Spleen (tissue), 11 donors: ENCODE measurements at regions not wholly inside any gene's neighbourhood (a gene's known extent, or its start where the extent isn't known, plus 50 kb on each side); places are given as distances from the start of the nearest gene placed in this dataset.

Experiments used
- DNase-seq: peaks from one replicate; pipeline ENCODE4 v3.0.0-alpha.2; 2020
- H3K27ac ChIP-seq, 8 donors: fragments of 200-600 bp; sonication (generic) in 7 of 8; 1 replicate in 4 of 8; 2 replicates in 4 of 8; pipeline versions ENCODE4 v1.5.0 to v1.8.0; 2016 to 2021; ENCODE audit warnings: inconsistent platforms in 4 of 8, mild to moderate bottlenecking in 4 of 8, moderate library complexity in 1 of 8
- H3K27me3 ChIP-seq, 7 donors: fragments of 200-600 bp; sonication (generic) in 6 of 7; replicated peaks in 1 of 7; 1 replicate in 4 of 7; 2 replicates in 3 of 7; pipeline versions ENCODE4 v1.5.0 to v1.8.0; 2016 to 2021; ENCODE audit warnings: inconsistent platforms in 3 of 7, mild to moderate bottlenecking in 1 of 7
- H3K36me3 ChIP-seq, 6 donors: fragments of 200-600 bp; sonication (generic) in 5 of 6; 1 replicate in 4 of 6; 2 replicates in 2 of 6; pipeline versions ENCODE4 v1.5.0 to v1.8.0; 2016 to 2021; ENCODE audit warnings: inconsistent platforms in 2 of 6
- H3K4me1 ChIP-seq, 6 donors: fragments of 200-600 bp; sonication (generic) in 5 of 6; 1 replicate in 3 of 6; 2 replicates in 3 of 6; pipeline versions ENCODE4 v1.5.0 to v1.8.0; 2016 to 2021; ENCODE audit warnings: inconsistent platforms in 3 of 6
- H3K4me3 ChIP-seq, 8 donors: fragments of 200-600 bp; sonication (generic) in 7 of 8; 1 replicate in 4 of 8; 2 replicates in 4 of 8; pipeline versions ENCODE4 v1.5.0 to v1.8.0; 2016 to 2021; ENCODE audit warnings: inconsistent platforms in 4 of 8, mild to moderate bottlenecking in 4 of 8, moderate library complexity in 2 of 8
- H3K9me3 ChIP-seq, 8 donors: fragments of 200-600 bp; sonication (generic) in 7 of 8; 1 replicate in 4 of 8; 2 replicates in 4 of 8; pipeline versions ENCODE4 v1.5.0 to v1.8.0; 2016 to 2021; ENCODE audit warnings: inconsistent platforms in 4 of 8
- POLR2A ChIP-seq, 3 donors: fragments of 450-650 bp; IDR thresholded peaks; one replicate each; pipeline ENCODE4 v1.5.1; 2017; ENCODE audit warnings: antibody characterized with exemption in 3 of 3, mild to moderate bottlenecking in 1 of 3
- POLR2AphosphoS5 ChIP-seq, 3 donors: sonication (generic); formaldehyde crosslinking; IDR thresholded peaks; one replicate each; pipeline ENCODE4 v1.5.1; 2017; ENCODE audit warnings: antibody characterized with exemption in 3 of 3
- WGBS, 5 donors: extraction: QIAGEN DNeasy Blood & Tissue Kit in 3 of 5; methylation state at CpG; one replicate each; pipeline versions ENCODE4 v1.1.5 to v1.1.7; 2013 to 2018; 5-methylcytosine and 5-hydroxymethylcytosine counted together
- intact Hi-C: fragments of 100-400 bp; cut with DNase I; formaldehyde crosslinking; loops from one replicate; pipeline ENCODE4 v1.15.0; 2023; ENCODE audit warnings: low total_unique reads
- TF ChIP-seq, protein P1 (sequence below), 11 experiments: fragments of 200-600 bp in 7 of 11; fragments of 450-650 bp in 4 of 11; sonication (generic) in 4 of 11; IDR thresholded peaks in 8 of 11; conservative IDR thresholded peaks in 3 of 11; 1 replicate in 7 of 11; 2 replicates in 4 of 11; pipeline versions ENCODE4 v1.4.0 to v1.8.0; 2016 to 2021; ENCODE audit warnings: antibody characterized with exemption in 11 of 11, inconsistent platforms in 4 of 11, mild to moderate bottlenecking in 1 of 11
- donor health status: healthy with polysubstance abuse.
- donor health status: DM: no; HTN: no; CAD: no; lungs with moderate emphysema.
- donor health status: DM: no; HTN: no; CAD: no.
- donor health status: Bipolar disorder and iron deficiency.
- donor health status: healthy.
- donor health status: DM: no; HTN: no; CAD: no.
- donor health status: DM: yes; HTN: yes; CAD: no.

DNA sequence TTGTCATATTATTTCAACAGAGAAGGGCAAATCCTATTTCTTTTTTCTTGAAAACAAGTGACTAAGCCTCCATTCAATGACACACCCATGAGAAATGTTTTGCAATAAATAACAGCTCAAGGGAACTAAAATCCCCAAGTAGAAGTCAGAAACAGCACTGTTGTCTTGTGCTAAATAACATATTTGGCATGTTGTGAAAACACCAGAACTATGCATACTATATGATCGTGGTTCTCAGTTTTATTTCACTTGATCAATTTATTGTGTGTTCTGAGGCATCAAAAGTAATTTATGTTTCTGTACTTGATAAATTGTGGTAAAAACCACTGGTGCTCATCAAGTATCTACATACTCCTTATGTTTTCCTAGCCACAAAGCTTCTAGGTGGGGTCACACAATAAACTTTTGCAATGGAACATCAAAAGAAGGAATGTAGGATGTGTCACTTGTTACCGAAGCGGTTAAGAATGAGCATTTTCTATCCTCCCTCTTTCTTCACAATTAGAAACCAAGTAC, 691.7 kb upstream of the CBLB start:
- TF ChIP-seq POLR2A (IDR thresholded peaks at IDR 0.05), result no peak
- TF ChIP-seq POLR2AphosphoS5 (IDR thresholded peaks at IDR 0.05), result no peak
- TF ChIP-seq, protein P1, sequence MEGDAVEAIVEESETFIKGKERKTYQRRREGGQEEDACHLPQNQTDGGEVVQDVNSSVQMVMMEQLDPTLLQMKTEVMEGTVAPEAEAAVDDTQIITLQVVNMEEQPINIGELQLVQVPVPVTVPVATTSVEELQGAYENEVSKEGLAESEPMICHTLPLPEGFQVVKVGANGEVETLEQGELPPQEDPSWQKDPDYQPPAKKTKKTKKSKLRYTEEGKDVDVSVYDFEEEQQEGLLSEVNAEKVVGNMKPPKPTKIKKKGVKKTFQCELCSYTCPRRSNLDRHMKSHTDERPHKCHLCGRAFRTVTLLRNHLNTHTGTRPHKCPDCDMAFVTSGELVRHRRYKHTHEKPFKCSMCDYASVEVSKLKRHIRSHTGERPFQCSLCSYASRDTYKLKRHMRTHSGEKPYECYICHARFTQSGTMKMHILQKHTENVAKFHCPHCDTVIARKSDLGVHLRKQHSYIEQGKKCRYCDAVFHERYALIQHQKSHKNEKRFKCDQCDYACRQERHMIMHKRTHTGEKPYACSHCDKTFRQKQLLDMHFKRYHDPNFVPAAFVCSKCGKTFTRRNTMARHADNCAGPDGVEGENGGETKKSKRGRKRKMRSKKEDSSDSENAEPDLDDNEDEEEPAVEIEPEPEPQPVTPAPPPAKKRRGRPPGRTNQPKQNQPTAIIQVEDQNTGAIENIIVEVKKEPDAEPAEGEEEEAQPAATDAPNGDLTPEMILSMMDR (IDR thresholded peaks at IDR 0.05 in 8 of 11, conservative IDR thresholded peaks at IDR 0.05 in 3 of 11), result no peak
- H3K27ac ChIP-seq, result no peak overlapping the region
- no peaks in the 10 kb centered on the region for H3K36me3 ChIP-seq
- no peak for DNase-seq
- intact Hi-C loops, result no loop called here
- no peaks in the 10 kb centered on the region for H3K9me3 ChIP-seq
- H3K4me1 ChIP-seq, result no peaks in the 10 kb centered on the region
- 83 to 87% (median 85%) methylated on average over 3 of the region's 3 CpGs for WGBS, 5 donors
- H3K27me3 ChIP-seq, result no peaks in the 10 kb centered on the region
- no peak overlapping the region for H3K4me3 ChIP-seq

DNA sequence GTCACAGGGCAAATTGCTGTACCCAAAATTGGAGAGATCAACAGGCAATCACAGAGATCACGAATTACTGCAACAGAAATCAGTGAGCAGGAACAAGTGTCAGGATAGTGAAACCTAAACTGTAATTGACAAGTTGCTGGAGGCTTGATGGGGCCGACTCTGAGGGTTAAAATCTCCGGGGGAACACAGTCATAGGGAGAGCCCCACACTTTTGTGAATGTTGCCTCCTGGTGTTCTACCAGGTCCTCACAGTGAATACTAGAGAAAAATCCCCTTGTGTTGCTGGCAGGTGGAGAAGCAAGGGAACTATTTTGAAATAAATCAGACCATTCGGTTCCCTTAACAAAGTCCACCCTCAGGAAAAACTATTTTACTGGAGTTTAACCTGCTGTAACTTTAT, 697.5 kb upstream of the CBLB start:
- TF ChIP-seq POLR2AphosphoS5 (IDR thresholded peaks at IDR 0.05), result no peak
- TF ChIP-seq, protein P1 (IDR thresholded peaks at IDR 0.05 in 8 of 11, conservative IDR thresholded peaks at IDR 0.05 in 3 of 11), result no peak
- TF ChIP-seq POLR2A (IDR thresholded peaks at IDR 0.05), result no peak
- no peaks in the 10 kb centered on the region for H3K4me1 ChIP-seq
- DNase-seq, result no peak
- no peaks in the 10 kb centered on the region for H3K27me3 ChIP-seq
- H3K9me3 ChIP-seq, result no peaks in the 10 kb centered on the region
- no peaks in the 10 kb centered on the region for H3K36me3 ChIP-seq
- intact Hi-C loops, result no loop called here
- WGBS, 5 donors, result 44 to 59% (median 46%) methylated on average over 4 of the region's 4 CpGs
- no peak overlapping the region for H3K4me3 ChIP-seq
- no peak overlapping the region for H3K27ac ChIP-seq

DNA sequence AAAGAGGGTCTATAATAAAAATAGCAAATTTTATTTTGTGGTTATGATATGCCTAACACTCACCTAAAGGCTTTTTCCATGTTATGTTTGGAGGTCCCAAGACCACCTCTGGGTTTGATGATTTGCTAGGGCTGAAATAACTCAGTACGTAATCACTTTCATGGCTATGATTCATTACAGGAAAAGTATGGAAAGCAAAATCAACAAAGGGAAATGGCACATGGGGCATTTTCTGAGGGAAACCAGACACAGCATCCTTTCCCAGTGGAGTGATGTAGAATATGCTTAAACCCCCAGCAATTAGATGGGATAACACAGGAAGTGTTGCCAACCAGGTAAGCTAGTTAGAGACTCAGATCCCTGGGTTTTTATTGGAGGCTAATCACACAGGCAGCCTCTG, 701.6 kb upstream of the CBLB start:
- 76 to 86% (median 80%) methylated on average over 1 of the region's 1 CpG for WGBS, 5 donors
- no peak overlapping the region for H3K27ac ChIP-seq
- TF ChIP-seq POLR2A (IDR thresholded peaks at IDR 0.05) (no peak), POLR2AphosphoS5 (IDR thresholded peaks at IDR 0.05) (no peak)
- TF ChIP-seq, protein P1 (IDR thresholded peaks at IDR 0.05 in 8 of 11, conservative IDR thresholded peaks at IDR 0.05 in 3 of 11), result no peak
- no peaks in the 10 kb centered on the region for H3K9me3 ChIP-seq
- intact Hi-C loops, result no loop called here
- no peak overlapping the region for H3K4me3 ChIP-seq
- no peaks in the 10 kb centered on the region for H3K36me3 ChIP-seq
- no peak for DNase-seq
- no peaks in the 10 kb centered on the region for H3K27me3 ChIP-seq
- H3K4me1 ChIP-seq, result no peaks in the 10 kb centered on the region

DNA sequence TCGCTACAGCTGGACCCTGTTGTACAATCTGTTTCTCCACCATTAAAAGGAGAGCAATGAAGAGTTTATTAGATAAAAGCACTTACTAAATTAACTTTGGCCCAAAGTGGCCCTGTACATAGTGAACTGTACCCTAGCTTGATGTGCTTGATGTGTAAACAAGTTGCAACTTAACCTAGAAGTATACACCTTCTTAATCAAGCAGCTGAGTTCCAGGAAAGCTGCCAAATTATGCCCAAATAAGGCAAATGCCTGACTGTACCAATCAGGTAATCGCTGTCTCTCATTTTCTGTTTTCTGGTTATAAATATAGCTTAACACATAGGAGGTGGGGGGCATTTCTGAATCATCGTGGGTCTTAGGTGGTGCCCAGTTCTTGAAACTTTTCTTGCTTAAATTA, 704.8 kb upstream of the CBLB start:
- Histone ChIP-seq H3K36me3 (no peaks in the 10 kb centered on the region), H3K4me1 (no peaks in the 10 kb centered on the region), H3K9me3 (no peaks in the 10 kb centered on the region), H3K27ac (no peak overlapping the region), H3K4me3 (no peak overlapping the region), H3K27me3 (no peaks in the 10 kb centered on the region)
- intact Hi-C loops, result no loop called here
- WGBS, 5 donors, result 82 to 91% (median 86%) methylated on average over 3 of the region's 3 CpGs
- TF ChIP-seq POLR2AphosphoS5 (IDR thresholded peaks at IDR 0.05) (no peak), POLR2A (IDR thresholded peaks at IDR 0.05) (no peak)
- TF ChIP-seq, protein P1 (IDR thresholded peaks at IDR 0.05 in 8 of 11, conservative IDR thresholded peaks at IDR 0.05 in 3 of 11), result no peak
- DNase-seq, result no peak
